ENCODE measurements at regions not wholly inside any gene's neighbourhood (a gene's known extent, or its start where the extent isn't known, plus 50 kb on each side); places are given as distances from the start of the nearest gene placed in this dataset.
A peak's percentile ranks its signal among the peaks of the same experiment; 100 is the strongest.

- Histone ChIP-seq H3K36me3 (ENCODE audit: control insufficient read depth in 2 of 2, insufficient read depth in 1 of 2, low read length in 2 of 2) (no peaks in the 10 kb centered on the region), H3K27ac (ENCODE audit: extremely low read depth, low read depth, low read length) (no peak overlapping the region), H3K4me3 (ENCODE audit: low read depth, low read length) (no peak overlapping the region), H3K4me1 (ENCODE audit: control insufficient read depth, insufficient read depth, low read length) (no peaks in the 10 kb centered on the region), H3K9me3 (ENCODE audit: control insufficient read depth, insufficient read depth, low read depth, low read length) (no peaks in the 10 kb centered on the region; the same call in none of the 2 replicates)
- CTCF ChIA-PET = no interaction called here
- TF ChIP-seq ZFHX2 (tag by site-specific recombination; conservative IDR thresholded peaks at IDR 0.05) (no peak), BCL6B (tag by site-specific recombination; IDR thresholded peaks at IDR 0.05) (no peak), ZBTB20 (tag by site-specific recombination; IDR thresholded peaks at IDR 0.05) (no peak), ZNF311 (tag by site-specific recombination; IDR thresholded peaks at IDR 0.05; ENCODE audit: borderline replicate concordance) (no peak), ZNF501 (tag by site-specific recombination; IDR thresholded peaks at IDR 0.05) (no peak), HOXA7 (CRISPR knock-in tag; IDR thresholded peaks at IDR 0.05; ENCODE audit: borderline replicate concordance) (no peak), AEBP2 (tag by site-specific recombination; IDR thresholded peaks at IDR 0.05; ENCODE audit: borderline replicate concordance) (no peak), ZNF335 (tag by site-specific recombination; conservative IDR thresholded peaks at IDR 0.05) (no peak), ZNF768 (tag by site-specific recombination; IDR thresholded peaks at IDR 0.05) (no peak), ZBTB10 (tag by site-specific recombination; IDR thresholded peaks at IDR 0.05) (no peak), KLF10 (tag by site-specific recombination; IDR thresholded peaks at IDR 0.05) (no peak), ZNF514 (tag by site-specific recombination; IDR thresholded peaks at IDR 0.05) (no peak), ZNF140 (tag by site-specific recombination; IDR thresholded peaks at IDR 0.05) (no peak), ZBTB6 (tag by site-specific recombination; IDR thresholded peaks at IDR 0.05) (no peak), ZNF785 (tag by site-specific recombination; IDR thresholded peaks at IDR 0.05) (no peak), ZNF626 (tag by site-specific recombination; IDR thresholded peaks at IDR 0.05) (no peak)
- POLR2A ChIA-PET = no interaction called here
Measured at GRCh38 chrX:45372151-45372550, 171.5 kb upstream of the DIPK2B start.

- CTCF ChIA-PET = no interaction called here
- Histone ChIP-seq H3K36me3 (ENCODE audit: control insufficient read depth in 2 of 2, insufficient read depth in 1 of 2, low read length in 2 of 2) (no peaks in the 10 kb centered on the region), H3K4me3 (ENCODE audit: low read depth, low read length) (no peak overlapping the region), H3K4me1 (ENCODE audit: control insufficient read depth, insufficient read depth, low read length) (no peaks in the 10 kb centered on the region), H3K27ac (ENCODE audit: extremely low read depth, low read depth, low read length) (no peak overlapping the region), H3K9me3 (ENCODE audit: control insufficient read depth, insufficient read depth, low read depth, low read length) (no peaks in the 10 kb centered on the region; the same call in none of the 2 replicates)
- POLR2A ChIA-PET = no interaction called here
- TF ChIP-seq ZNF423 (tag by site-specific recombination; IDR thresholded peaks at IDR 0.05) (no peak), OSR2 (tag by site-specific recombination; IDR thresholded peaks at IDR 0.05) (no peak), ZNF292 (tag by site-specific recombination; IDR thresholded peaks at IDR 0.05; ENCODE audit: borderline replicate concordance, low read depth) (no peak), ZFP41 (tag by site-specific recombination; IDR thresholded peaks at IDR 0.05; ENCODE audit: borderline replicate concordance) (no peak), ZNF146 (tag by site-specific recombination; IDR thresholded peaks at IDR 0.05) (no peak), ZNF585B (tag by site-specific recombination; IDR thresholded peaks at IDR 0.05) (peak; percentile 88), OVOL3 (tag by site-specific recombination; IDR thresholded peaks at IDR 0.05) (no peak), ZNF10 (tag by site-specific recombination; IDR thresholded peaks at IDR 0.05) (no peak), ZNF169 (tag by site-specific recombination; IDR thresholded peaks at IDR 0.05) (no peak), TRIM28 (IDR thresholded peaks at IDR 0.05; ENCODE audit: borderline replicate concordance, low read length) (peak; percentile 78; the same call in 1 of the 2 replicates), ZNF501 (tag by site-specific recombination; IDR thresholded peaks at IDR 0.05) (no peak), ZFP69B (tag by site-specific recombination; IDR thresholded peaks at IDR 0.05) (no peak), SCRT1 (tag by site-specific recombination; IDR thresholded peaks at IDR 0.05; ENCODE audit: borderline replicate concordance) (no peak), PBX3 (CRISPR knock-in tag; IDR thresholded peaks at IDR 0.05) (no peak)
Measured at GRCh38 chrX:45368705-45369104, 168.0 kb upstream of the DIPK2B start.

Data from HEK293 (cell line).